Suprapubic skin (tissue), 3 donors: ENCODE measurements at regions not wholly inside any gene's neighbourhood (a gene's known extent, or its start where the extent isn't known, plus 50 kb on each side); places are given as distances from the start of the nearest gene placed in this dataset.

Experiments used
- POLR2A ChIP-seq, 2 donors: fragments of 450-650 bp; IDR thresholded peaks; one replicate each; pipeline ENCODE4 v1.6.1; 2017; ENCODE audit warnings: antibody characterized with exemption in 2 of 2, mild to moderate bottlenecking in 2 of 2, moderate library complexity in 2 of 2
- TF ChIP-seq, protein P1 (sequence below), 2 donors: fragments of 200-600 bp in 1 of 2; fragments of 450-650 bp in 1 of 2; sonication (generic) in 1 of 2; IDR thresholded peaks; one replicate each; pipeline ENCODE4 v1.5.1; 2016 to 2019; ENCODE audit warnings: antibody characterized with exemption in 2 of 2, mild to moderate bottlenecking in 1 of 2, moderate library complexity in 1 of 2

- no peak for TF ChIP-seq POLR2A (IDR thresholded peaks at IDR 0.05)
- TF ChIP-seq, protein P1, sequence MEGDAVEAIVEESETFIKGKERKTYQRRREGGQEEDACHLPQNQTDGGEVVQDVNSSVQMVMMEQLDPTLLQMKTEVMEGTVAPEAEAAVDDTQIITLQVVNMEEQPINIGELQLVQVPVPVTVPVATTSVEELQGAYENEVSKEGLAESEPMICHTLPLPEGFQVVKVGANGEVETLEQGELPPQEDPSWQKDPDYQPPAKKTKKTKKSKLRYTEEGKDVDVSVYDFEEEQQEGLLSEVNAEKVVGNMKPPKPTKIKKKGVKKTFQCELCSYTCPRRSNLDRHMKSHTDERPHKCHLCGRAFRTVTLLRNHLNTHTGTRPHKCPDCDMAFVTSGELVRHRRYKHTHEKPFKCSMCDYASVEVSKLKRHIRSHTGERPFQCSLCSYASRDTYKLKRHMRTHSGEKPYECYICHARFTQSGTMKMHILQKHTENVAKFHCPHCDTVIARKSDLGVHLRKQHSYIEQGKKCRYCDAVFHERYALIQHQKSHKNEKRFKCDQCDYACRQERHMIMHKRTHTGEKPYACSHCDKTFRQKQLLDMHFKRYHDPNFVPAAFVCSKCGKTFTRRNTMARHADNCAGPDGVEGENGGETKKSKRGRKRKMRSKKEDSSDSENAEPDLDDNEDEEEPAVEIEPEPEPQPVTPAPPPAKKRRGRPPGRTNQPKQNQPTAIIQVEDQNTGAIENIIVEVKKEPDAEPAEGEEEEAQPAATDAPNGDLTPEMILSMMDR (IDR thresholded peaks at IDR 0.05): no peak
These were observed 852.1 kb upstream of the SEMA6D start for GRCh38 chr15:46865155-46865554.
